Amniotic stem cell (primary cell): ENCODE measurements at regions not wholly inside any gene's neighbourhood (a gene's known extent, or its start where the extent isn't known, plus 50 kb on each side); places are given as distances from the start of the nearest gene placed in this dataset.
"Not testable (repeated sequence)": the region's sequence is repeated elsewhere in the genome, so short reads cannot be mapped to it uniquely, and the experiment has no call there.

Experiments used
- DNase-seq: peaks from one replicate; lab custom pipeline; 2025; lab: John Stamatoyannopoulos, UW

DNA sequence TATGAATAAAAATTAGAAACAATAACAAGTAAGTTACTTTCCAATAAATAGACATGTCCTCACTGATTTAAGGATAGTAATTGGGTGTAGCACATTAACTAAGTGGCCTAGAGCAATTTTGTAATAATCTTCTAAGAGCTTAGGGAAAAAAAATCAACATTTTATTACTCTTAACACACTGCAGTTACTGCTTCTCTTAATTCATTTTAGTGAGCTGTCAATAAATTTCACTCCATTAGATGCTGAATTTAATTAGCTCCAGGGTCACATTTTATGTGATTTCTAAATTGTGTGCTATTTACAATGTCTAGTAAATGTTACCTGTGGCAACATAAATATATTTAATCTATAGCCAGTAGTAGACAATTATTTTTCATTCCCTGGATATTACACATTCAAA lies 612.0 kb downstream of the C4orf33 start:
- no peak for DNase-seq

- no peak for DNase-seq
Observed at GRCh38 chr4:129708784-129709183, 612.8 kb downstream of the C4orf33 start.

GRCh38 chr4:129738175-129738574 lies 642.2 kb downstream of the C4orf33 start:
- no peak for DNase-seq

DNA sequence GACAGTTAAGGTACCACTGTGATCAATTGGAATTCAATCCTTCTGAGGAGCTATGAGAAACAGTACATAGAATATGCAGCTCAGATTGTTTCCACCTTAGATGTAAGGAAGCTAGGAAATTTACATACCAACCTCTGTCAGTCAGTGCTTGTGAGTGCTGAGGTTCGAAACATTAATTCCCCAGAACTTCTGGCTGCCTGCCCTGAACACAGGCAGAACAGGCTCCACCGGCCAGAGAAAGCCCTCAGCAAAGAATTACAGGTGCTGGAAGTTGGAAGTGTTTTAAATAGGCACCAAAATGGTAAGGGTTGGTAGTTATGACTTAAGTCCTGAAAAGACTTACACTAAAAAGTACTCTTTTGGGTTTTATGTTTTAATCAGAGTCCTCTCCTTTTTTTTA lies 651.8 kb downstream of the C4orf33 start:
- DNase-seq = no peak

DNA sequence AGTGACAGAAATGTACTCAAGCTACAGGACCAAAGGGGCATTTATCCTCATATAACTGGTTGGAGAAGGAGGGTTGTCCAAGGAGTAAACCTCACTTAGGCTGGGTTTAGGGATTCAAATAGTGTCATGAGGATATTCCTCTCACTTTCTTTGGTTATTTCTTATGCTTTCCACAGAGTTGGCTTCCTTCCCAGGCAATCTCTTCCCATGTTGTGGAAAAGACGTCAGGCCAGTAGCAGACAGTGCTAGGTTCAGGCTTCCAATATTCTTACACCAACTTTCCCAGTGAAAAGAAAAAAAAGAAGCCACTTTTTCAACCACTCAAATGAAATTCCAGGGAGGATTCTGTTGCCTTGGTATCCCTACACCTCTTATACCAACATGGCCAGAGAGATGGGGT lies 653.0 kb downstream of the C4orf33 start:
- DNase-seq = no peak

- DNase-seq = no peak
Observed at GRCh38 chr4:129751646-129752045, 655.7 kb downstream of the C4orf33 start.

- no peak for DNase-seq
Observed at GRCh38 chr4:129783596-129783995, 687.6 kb downstream of the C4orf33 start.

GRCh38 chr4:129788486-129788885 lies 692.5 kb downstream of the C4orf33 start:
- no peak for DNase-seq

DNA sequence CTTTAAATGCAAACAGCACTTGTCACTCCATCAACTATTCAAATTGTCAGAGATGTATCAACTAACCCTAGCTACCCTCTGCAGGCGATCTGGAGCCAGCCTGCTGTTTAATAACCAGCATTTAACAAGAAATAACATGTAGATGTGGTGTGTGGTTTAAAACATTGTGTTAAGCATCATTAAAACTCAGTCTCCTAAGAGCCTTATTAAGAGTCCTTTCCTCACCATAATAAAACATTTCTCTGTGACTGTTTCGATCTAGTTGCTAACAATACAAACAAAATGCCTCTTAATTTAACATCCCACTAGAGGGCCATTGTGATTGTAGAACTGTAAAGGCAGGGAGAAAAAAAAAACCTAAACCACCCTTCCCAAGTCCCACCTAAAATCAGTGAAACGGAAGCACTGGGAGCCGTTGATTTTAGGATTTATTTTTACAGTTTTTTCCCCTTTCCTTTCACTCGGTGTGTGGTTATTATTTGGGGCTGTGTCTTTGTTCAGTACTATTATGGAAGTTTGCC lies 708.6 kb downstream of the C4orf33 start:
- no peak for DNase-seq

GRCh38 chr4:129806986-129807385 lies 711.0 kb downstream of the C4orf33 start:
- no peak for DNase-seq

DNA sequence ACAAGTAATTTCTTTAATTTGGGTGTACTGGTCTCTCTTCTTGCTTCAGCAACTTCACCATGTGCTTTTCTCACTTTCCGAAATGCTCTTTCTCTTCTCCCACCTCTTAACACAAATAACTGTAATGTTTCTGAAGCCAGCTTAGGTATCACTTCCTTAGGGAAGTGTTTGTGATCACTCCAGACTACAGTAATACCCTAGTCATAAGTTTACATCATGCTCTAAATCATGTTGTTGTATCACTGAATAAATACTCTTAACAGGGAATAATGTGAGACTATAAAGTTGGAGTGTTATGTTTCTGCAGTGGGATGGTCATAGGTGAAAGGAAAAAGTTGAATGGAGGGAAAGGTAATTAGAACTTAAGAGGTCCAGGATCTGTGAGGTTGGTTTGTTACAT lies 712.3 kb downstream of the C4orf33 start:
- DNase-seq = no peak

DNA sequence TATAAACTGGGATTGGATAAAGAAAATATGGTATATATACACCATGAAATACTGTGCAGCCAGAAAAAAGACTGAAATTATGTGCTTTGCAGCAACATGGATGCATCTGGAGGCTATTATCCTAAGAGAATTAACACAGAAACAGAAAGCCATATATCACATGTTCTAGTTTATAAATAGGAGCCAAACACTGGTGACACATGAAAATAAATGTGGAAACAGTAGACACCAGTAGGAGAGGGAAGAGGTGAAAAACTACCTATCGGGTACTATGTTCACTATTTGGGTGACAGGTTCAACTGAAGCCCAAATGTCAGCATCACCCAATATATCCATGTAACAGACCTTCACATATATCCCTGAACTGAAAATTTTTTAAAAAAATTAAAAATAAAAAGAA lies 725.1 kb downstream of the C4orf33 start:
- no peak for DNase-seq

DNA sequence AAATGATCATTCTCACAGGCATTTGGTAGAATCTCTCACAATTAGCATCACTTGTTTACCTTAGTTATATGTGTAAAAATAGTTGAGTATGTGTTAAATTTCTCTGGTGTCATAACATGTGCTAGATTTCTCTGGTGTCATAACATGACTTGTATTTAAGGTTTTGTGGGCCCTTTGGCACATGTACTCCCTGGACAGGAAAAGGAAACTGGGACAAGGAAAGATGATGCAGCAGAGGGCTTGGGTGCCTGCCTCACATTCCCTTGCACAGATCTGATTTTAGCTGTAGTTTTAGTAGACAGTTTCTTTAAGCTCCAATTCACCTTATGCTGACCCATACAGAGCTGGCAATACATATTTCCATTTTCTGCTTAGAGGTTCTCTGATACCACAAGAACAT lies 726.0 kb downstream of the C4orf33 start:
- DNase-seq = no peak

- no peak for DNase-seq
Observed at GRCh38 chr4:129822701-129823100, 726.7 kb downstream of the C4orf33 start.

GRCh38 chr4:129823105-129823504 lies 727.2 kb downstream of the C4orf33 start:
- no peak for DNase-seq

DNA sequence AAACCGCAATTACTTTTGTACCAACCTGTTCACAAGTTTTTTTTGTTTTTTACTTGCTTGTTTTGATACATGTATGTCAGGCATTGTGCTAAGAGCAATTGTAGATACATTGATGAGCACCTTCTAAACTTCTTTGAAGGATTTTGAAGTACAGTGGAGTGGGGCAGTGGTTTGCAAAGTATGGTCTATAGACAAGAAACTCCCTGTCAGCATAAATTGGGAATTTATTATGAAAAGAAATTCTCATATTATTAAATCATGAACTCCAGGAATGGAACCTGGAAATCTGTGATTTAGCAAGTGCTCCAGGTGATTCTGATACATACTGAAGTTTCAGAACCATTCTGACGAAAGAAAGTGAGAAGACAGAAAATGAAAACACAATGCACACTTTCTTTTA lies 733.4 kb downstream of the C4orf33 start:
- DNase-seq = no peak

DNA sequence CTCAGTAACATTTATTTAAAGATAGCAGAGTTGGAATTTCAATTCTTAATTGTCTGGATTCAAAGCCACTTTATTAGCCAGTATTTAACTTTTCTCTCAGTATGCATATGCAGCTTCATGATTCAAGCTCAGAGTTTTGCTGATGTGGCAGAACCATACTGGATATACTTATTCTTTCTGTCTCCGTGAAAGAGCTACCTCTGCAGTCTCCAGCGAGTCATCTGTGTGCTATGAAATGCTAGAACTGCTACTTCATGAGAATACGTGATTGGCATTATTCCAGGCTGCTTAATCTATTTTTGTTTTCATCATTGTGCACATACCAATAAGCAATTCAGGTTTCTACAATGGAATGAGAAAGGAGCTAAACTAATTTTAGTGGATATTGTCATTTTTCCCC lies 743.7 kb downstream of the C4orf33 start:
- no peak for DNase-seq

DNA sequence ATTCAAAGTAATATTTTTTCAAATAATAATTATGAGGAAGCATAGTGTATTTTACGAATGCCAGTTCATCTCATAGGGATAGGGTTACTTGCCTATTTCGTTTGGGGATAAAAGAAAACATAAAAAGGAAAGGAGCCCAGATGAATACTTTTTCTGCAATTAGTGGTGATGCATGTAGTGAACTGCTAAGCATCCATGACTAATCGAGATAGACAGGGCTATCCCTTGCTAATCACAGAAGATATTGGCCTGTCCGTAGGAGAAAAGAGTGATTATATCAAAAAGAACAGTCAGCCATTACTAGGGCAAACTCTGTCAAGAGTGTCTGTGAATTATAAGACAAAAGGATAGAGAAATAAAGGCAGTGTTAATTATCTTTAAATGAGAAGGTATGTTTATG lies 746.1 kb downstream of the C4orf33 start:
- DNase-seq = no peak

DNA sequence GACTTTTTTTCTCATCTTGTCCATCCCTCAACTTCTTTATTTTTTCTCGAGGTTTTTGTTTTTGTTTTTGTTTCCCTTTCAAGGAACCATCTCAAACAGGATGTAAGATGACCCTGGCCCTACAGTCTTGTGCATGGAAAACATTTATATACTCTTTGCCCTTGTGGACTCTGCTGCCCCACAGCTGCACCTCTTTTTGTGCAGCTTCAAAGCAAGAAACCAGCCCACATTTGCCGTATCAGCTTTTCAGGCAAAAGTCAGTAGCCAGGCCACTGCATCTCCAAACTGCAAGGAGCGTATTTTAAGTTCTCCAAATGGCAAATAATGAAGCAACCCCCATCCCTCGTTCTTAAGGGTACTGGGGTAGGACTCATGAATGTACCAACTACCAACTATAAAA lies 756.5 kb downstream of the C4orf33 start:
- DNase-seq = no peak

DNA sequence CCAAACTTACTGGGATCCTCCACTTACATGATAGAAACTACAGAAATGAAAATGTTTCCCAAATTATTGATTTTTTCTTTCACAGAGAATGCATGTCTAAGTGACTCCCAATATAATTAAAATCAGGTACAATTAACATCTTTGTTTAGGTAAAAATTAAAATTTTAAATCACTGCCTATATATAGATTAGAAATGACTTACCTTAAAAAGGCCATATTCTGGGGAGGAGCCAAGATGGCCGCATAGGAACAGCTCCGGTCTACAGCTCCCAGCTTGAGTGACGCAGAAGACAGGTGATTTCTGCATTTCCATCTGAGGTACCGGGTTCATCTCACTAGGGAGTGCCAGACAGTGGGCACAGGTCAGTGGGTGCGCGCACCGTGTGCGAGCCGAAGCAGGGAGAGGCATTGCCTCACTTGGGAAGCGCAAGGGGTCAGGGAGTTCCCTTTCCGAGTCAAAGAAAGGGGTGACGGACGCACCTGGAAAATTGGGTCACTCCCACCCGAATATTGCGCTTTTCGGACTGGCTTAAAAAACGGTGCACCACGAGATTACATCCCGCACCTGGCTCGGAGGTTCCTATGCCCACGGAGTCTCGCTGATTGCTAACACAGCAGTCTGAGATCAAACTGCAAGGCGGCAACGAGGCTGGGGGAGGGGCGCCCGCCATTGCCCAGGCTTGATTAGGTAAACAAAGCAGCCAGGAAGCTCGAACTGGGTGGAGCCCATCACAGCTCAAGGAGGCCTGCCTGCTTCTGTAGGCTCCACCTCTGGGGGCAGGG lies 757.9 kb downstream of the C4orf33 start:
- not testable (repeated sequence) for DNase-seq

DNA sequence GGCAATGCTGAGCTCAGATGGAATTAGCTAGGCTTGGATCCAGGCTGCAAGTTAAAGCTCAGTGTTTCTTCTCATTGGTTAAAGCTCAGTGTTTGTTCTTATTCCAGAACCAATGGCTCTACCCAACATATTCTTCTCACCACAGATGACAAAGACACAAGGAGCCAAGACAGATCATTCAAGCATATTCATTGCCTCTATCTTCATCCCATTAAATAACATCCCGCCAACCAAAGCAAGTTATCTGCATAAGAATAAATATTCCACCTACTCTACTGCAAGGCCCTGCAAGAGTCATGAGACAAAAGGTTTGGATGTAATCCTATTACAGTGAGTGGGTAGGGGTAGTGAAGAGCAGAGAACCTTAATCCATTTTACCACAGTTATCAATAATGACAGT lies 766.5 kb downstream of the C4orf33 start:
- no peak for DNase-seq

DNA sequence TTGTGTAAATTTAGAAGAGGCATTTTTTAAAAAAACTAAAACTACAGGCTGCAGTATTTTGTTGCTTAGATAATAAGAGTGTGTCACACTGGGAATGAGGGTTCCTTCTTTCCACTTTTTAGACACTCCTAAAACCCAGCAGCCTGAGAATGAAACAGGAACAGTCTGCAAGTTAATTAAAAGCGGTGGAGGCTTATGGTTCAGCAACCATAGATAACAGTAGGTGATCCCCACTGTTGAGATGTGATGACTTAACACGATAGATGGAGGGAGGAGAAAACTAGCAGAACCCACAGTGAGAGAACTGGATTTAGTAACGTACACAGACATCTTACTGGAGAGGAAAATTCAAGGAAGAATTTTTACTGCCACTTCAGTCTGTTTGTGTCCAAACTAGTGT lies 767.3 kb downstream of the C4orf33 start:
- no peak for DNase-seq

DNA sequence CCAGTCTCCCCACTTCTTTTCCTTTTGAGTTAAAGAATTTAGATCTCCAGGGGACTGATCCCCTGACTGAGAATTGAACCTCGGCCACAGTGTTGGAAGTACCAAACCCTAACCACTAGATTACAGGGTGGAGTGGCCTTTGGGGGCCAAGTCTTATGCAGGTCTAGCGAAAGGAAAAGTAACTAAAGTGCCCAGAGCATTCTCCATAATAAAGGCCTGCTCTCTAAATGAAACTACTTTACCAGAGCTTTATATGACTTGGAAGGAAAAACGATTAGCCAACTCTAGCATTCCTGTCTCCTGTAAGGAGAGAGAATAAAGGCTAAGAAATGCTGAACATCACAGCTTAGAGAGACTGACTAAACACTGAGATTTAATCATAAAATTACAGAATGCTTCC lies 788.0 kb downstream of the C4orf33 start:
- DNase-seq = no peak

- DNase-seq = no peak
Observed at GRCh38 chr4:129897111-129897510, 801.2 kb downstream of the C4orf33 start.
